Esophagus muscularis mucosa (tissue), 4 donors: ENCODE measurements at regions not wholly inside any gene's neighbourhood (a gene's known extent, or its start where the extent isn't known, plus 50 kb on each side); places are given as distances from the start of the nearest gene placed in this dataset.

ENCODE experiments used
- EP300 ChIP-seq: sonication (generic); formaldehyde crosslinking; IDR thresholded peaks from one replicate; pipeline ENCODE4 v1.6.1; 2017; ENCODE audit warnings: antibody characterized with exemption
- POLR2A ChIP-seq: fragments of 450-650 bp; IDR thresholded peaks from one replicate; pipeline ENCODE4 v1.6.1; 2017; ENCODE audit warnings: antibody characterized with exemption, moderate library complexity, mild to moderate bottlenecking, low read depth
- POLR2AphosphoS5 ChIP-seq, 2 donors: sonication (generic); formaldehyde crosslinking; IDR thresholded peaks; one replicate each; pipeline ENCODE4 v1.6.1; 2017; ENCODE audit warnings: antibody characterized with exemption in 2 of 2
- TF ChIP-seq, protein P1 (sequence below), 3 experiments: fragments of 200-600 bp in 2 of 3; fragments of 450-650 bp in 1 of 3; sonication (generic) in 2 of 3; IDR thresholded peaks; one replicate each; pipeline ENCODE4 v1.5.1; 2017 to 2019; ENCODE audit warnings: antibody characterized with exemption in 3 of 3, mild to moderate bottlenecking in 2 of 3, moderate library complexity in 1 of 3

- TF ChIP-seq, protein P1, sequence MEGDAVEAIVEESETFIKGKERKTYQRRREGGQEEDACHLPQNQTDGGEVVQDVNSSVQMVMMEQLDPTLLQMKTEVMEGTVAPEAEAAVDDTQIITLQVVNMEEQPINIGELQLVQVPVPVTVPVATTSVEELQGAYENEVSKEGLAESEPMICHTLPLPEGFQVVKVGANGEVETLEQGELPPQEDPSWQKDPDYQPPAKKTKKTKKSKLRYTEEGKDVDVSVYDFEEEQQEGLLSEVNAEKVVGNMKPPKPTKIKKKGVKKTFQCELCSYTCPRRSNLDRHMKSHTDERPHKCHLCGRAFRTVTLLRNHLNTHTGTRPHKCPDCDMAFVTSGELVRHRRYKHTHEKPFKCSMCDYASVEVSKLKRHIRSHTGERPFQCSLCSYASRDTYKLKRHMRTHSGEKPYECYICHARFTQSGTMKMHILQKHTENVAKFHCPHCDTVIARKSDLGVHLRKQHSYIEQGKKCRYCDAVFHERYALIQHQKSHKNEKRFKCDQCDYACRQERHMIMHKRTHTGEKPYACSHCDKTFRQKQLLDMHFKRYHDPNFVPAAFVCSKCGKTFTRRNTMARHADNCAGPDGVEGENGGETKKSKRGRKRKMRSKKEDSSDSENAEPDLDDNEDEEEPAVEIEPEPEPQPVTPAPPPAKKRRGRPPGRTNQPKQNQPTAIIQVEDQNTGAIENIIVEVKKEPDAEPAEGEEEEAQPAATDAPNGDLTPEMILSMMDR (IDR thresholded peaks at IDR 0.05), result no peak
- TF ChIP-seq POLR2AphosphoS5 (IDR thresholded peaks at IDR 0.05), result no peak
- TF ChIP-seq EP300, result no peak
- no peak for TF ChIP-seq POLR2A
Measured at GRCh38 chr11:115921986-115922385, 417.8 kb upstream of the CADM1 start.
